Left ventricle myocardium inferior (tissue), 1 donor: ENCODE measurements at regions not wholly inside any gene's neighbourhood (a gene's known extent, or its start where the extent isn't known, plus 50 kb on each side); places are given as distances from the start of the nearest gene placed in this dataset.

Experiments used
- DNase-seq: peaks from one replicate; pipeline ENCODE4 v3.0.0-alpha.2; 2020
- H3K27ac ChIP-seq: fragments of 200-600 bp; replicated peaks from 2 replicates; pipeline ENCODE4 v1.8.0; 2021
- H3K27me3 ChIP-seq: fragments of 200-600 bp; 2 replicates; pipeline ENCODE4 v1.8.0; 2021; ENCODE audit warnings: low read depth
- H3K36me3 ChIP-seq: fragments of 200-600 bp; 2 replicates; pipeline ENCODE4 v1.8.0; 2021
- H3K4me1 ChIP-seq: fragments of 200-600 bp; 2 replicates; pipeline ENCODE4 v1.8.0; 2021
- H3K4me3 ChIP-seq: fragments of 200-600 bp; 2 replicates; pipeline ENCODE4 v1.8.0; 2021; ENCODE audit warnings: mild to moderate bottlenecking, moderate library complexity
- H3K9me3 ChIP-seq: fragments of 200-600 bp; replicated peaks from 2 replicates; pipeline ENCODE4 v1.8.0; 2021
- intact Hi-C: fragments of 100-400 bp; cut with micrococcal nuclease; formaldehyde crosslinking; loops from one replicate; pipeline ENCODE4 v1.11.0; 2022
- TF ChIP-seq, protein P1 (sequence below): fragments of 200-600 bp; IDR thresholded peaks from 2 replicates; pipeline ENCODE4 v1.8.0; 2021; ENCODE audit warnings: antibody characterized with exemption, mild to moderate bottlenecking, borderline replicate concordance
- donor health status: DM: no; HTN: yes; CAD: no; lungs with severe emphysema.

DNA sequence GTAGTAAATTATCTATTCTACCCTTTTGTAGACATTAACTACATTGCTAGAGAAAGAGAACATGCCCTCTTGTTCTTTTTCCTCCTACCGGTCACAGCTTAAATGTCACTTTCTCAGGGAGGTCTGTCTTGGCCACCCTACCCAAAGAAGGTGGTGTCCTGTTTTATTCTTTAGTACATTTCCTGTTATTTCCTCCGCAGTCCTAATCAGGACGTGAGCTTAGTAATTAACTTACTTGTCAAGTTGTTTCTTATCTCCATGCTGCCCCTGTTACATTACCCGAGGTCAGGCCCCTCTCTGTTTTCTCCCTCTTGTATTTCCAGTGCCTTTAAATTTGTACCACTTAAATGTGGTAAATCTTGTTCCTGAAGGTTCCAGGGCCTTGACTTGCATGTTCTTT is 73.7 kb upstream of the RMDN2 start:
- no peaks in the 10 kb centered on the region for H3K9me3 ChIP-seq
- peak overlapping the region; percentile 72 for H3K27ac ChIP-seq
- peaks cover 40% of the 10 kb centered on the region for H3K4me1 ChIP-seq
- TF ChIP-seq, protein P1, sequence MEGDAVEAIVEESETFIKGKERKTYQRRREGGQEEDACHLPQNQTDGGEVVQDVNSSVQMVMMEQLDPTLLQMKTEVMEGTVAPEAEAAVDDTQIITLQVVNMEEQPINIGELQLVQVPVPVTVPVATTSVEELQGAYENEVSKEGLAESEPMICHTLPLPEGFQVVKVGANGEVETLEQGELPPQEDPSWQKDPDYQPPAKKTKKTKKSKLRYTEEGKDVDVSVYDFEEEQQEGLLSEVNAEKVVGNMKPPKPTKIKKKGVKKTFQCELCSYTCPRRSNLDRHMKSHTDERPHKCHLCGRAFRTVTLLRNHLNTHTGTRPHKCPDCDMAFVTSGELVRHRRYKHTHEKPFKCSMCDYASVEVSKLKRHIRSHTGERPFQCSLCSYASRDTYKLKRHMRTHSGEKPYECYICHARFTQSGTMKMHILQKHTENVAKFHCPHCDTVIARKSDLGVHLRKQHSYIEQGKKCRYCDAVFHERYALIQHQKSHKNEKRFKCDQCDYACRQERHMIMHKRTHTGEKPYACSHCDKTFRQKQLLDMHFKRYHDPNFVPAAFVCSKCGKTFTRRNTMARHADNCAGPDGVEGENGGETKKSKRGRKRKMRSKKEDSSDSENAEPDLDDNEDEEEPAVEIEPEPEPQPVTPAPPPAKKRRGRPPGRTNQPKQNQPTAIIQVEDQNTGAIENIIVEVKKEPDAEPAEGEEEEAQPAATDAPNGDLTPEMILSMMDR = peak; percentile 22
- intact Hi-C loops = no loop called here
- no peaks in the 10 kb centered on the region for H3K36me3 ChIP-seq
- no peak for DNase-seq
- H3K27me3 ChIP-seq = no peaks in the 10 kb centered on the region
- no peak overlapping the region for H3K4me3 ChIP-seq

- no peak for DNase-seq
- intact Hi-C loops = no loop called here
- no peaks in the 10 kb centered on the region for H3K27me3 ChIP-seq
- peak overlapping the region; percentile 72 for H3K27ac ChIP-seq
- TF ChIP-seq, protein P1 = no peak
- H3K4me3 ChIP-seq = no peak overlapping the region
- peaks cover 46% of the 10 kb centered on the region for H3K4me1 ChIP-seq
- H3K36me3 ChIP-seq = no peaks in the 10 kb centered on the region
- no peaks in the 10 kb centered on the region for H3K9me3 ChIP-seq
Observed at GRCh38 chr2:37851828-37852584, 73.1 kb upstream of the RMDN2 start.

DNA sequence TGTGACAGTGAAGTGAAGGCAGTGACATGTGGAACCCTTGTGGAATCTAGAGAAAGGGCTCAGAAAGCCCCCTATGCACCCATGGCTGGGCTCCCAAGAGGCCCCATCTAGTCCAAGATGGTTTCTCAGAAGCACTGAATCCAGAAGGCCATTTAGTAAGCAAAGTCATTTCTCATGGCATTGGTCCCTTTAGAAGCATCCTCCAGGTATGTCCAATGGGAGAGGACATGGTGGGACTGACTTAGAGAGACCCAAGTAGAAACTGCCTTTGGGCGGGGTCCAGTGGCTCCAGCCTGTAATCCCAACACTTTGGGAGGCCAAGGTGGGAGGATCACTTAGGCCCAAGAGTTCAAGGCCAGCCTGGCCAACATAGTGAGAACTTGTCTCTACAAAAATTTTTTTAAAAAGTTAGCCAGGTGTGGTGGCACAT is 72.5 kb upstream of the RMDN2 start:
- H3K36me3 ChIP-seq = no peaks in the 10 kb centered on the region
- H3K27me3 ChIP-seq = no peaks in the 10 kb centered on the region
- H3K9me3 ChIP-seq = no peaks in the 10 kb centered on the region
- H3K4me3 ChIP-seq = no peak overlapping the region
- H3K4me1 ChIP-seq = peaks cover 51% of the 10 kb centered on the region
- intact Hi-C loops = no loop called here
- H3K27ac ChIP-seq = peak overlapping the region; percentile 72
- DNase-seq = no peak
- TF ChIP-seq, protein P1 = no peak

DNA sequence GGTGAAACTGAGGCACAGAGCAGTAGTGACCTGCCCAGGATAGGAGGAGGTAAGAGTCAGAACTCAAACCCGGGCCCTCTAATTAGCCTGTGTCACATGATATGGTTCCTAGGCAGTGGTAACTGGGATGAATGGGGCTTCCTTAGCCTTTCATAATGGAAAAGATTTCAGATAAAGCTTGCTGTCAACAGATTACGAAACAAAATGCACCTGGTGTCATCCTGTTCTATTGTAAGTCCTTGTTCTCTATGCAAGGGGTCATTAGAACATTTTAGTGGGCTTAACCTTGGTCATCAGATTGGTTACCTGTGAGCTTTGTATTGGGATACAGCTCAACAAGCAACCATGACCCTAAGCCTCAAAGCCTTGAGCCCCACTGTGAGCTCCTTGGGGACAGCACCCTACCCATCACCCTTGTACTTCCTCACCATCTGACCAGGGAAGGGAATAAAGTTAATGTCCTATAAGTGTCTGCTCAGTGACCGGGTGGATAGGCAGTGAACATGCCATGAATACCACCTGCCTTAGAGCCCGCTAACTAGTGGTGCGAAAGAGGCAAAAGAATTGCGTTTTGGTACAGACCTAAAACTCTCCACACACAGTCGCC is 70.3 kb upstream of the RMDN2 start:
- H3K4me3 ChIP-seq = no peak overlapping the region
- intact Hi-C loops = no loop called here
- TF ChIP-seq, protein P1 = no peak
- no peaks in the 10 kb centered on the region for H3K36me3 ChIP-seq
- no peaks in the 10 kb centered on the region for H3K27me3 ChIP-seq
- H3K27ac ChIP-seq = peak overlapping the region; percentile 85
- peaks cover 71% of the 10 kb centered on the region for H3K4me1 ChIP-seq
- peaks cover 11% of the 10 kb centered on the region for H3K9me3 ChIP-seq
- DNase-seq = no peak

- peak; percentile 48 for DNase-seq
- peak overlapping the region; percentile 15 for H3K4me3 ChIP-seq
- intact Hi-C loops = no loop called here
- peaks cover 71% of the 10 kb centered on the region for H3K4me1 ChIP-seq
- H3K9me3 ChIP-seq = peaks cover 17% of the 10 kb centered on the region
- TF ChIP-seq, protein P1 = no peak
- no peaks in the 10 kb centered on the region for H3K36me3 ChIP-seq
- peak overlapping the region; percentile 85 for H3K27ac ChIP-seq
- no peaks in the 10 kb centered on the region for H3K27me3 ChIP-seq
Observed at GRCh38 chr2:37855283-37856041, 69.6 kb upstream of the RMDN2 start.
